Caco-2 (cell line): ENCODE measurements at regions not wholly inside any gene's neighbourhood (a gene's known extent, or its start where the extent isn't known, plus 50 kb on each side); places are given as distances from the start of the nearest gene placed in this dataset.

Experiments used
- BruUV-seq: library from RNA; stranded (reverse); fragments of 400-500 nt; replicated peaks from 2 replicates; lab custom pipeline; 2021; lab: Mats Ljungman, UMichigan
- CTCF ChIA-PET: fragments of 300-600 bp; sonication (Branson Sonifier 250); formaldehyde crosslinking; loops from one replicate; lab custom pipeline; 2022; ENCODE audit warnings: antibody characterized with exemption; lab: Charles Lee
- POLR2A ChIA-PET: fragments of 300-600 bp; sonication (Branson Sonifier 250); formaldehyde crosslinking; loops from one replicate; lab custom pipeline; 2022; ENCODE audit warnings: antibody characterized with exemption; lab: Charles Lee
- DNase-seq, 2 experiments: peaks; one replicate each; pipeline versions ENCODE4 v3.0.0 to v3.0.0-alpha.2; 2020 to 2022
- H3K27me3 ChIP-seq: replicated peaks from 2 replicates; pipeline ENCODE4 v1.6.0; 2011; ENCODE audit warnings: low read length; ENCODE audit not compliant: control insufficient read depth, insufficient read depth
- H3K36me3 ChIP-seq: 2 replicates; pipeline ENCODE4 v1.5.1; 2011; ENCODE audit warnings: low read length; ENCODE audit not compliant: control insufficient read depth, insufficient read depth
- H3K4me1 ChIP-seq: fragments of 250-450 bp; sonication (Bioruptor Pico); 2 replicates; pipeline ENCODE4 v1.5.1; 2020; ENCODE audit warnings: mild to moderate bottlenecking
- H3K4me3 ChIP-seq: 2 replicates; pipeline ENCODE4 v1.5.1; 2011; ENCODE audit warnings: low read depth, mild to moderate bottlenecking, control low read depth, low read length
- H3K9me3 ChIP-seq: fragments of 250-450 bp; sonication (Bioruptor Pico); 2 replicates; pipeline ENCODE4 v1.5.1; 2020; ENCODE audit warnings: mild to moderate bottlenecking, moderate library complexity
- H3K27ac Mint-ChIP-seq: one replicate; pipeline ENCODE4 v1.8.0; 2022; ENCODE audit warnings: mixed read lengths; ENCODE audit not compliant: unreplicated experiment
- H3K27me3 Mint-ChIP-seq: one replicate; pipeline ENCODE4 v1.8.0; 2022; ENCODE audit warnings: mixed read lengths; ENCODE audit not compliant: insufficient read depth, unreplicated experiment
- H3K36me3 Mint-ChIP-seq: one replicate; pipeline ENCODE4 v1.8.0; 2022; ENCODE audit warnings: mild to moderate bottlenecking, mixed read lengths; ENCODE audit not compliant: insufficient read depth, unreplicated experiment
- H3K4me1 Mint-ChIP-seq: one replicate; pipeline ENCODE4 v1.8.0; 2022; ENCODE audit warnings: low read depth, mixed read lengths; ENCODE audit not compliant: unreplicated experiment
- H3K4me3 Mint-ChIP-seq: one replicate; pipeline ENCODE4 v1.8.0; 2022; ENCODE audit warnings: mild to moderate bottlenecking, moderate library complexity, mixed read lengths; ENCODE audit not compliant: unreplicated experiment
- H3K9me3 Mint-ChIP-seq: one replicate; pipeline ENCODE4 v1.8.0; 2022; ENCODE audit warnings: mixed read lengths; ENCODE audit not compliant: unreplicated experiment
- intact Hi-C: fragments of 100-400 bp; cut with micrococcal nuclease; formaldehyde crosslinking; loops from one replicate; pipeline ENCODE4 v1.10.0; 2022; ENCODE audit not compliant: unreplicated experiment
- TF ChIP-seq, protein P1 (sequence below), 2 experiments: fragments of 200-600 bp in 1 of 2; IDR thresholded peaks; 1 replicate in 1 of 2; 2 replicates in 1 of 2; pipeline versions ENCODE4 v1.5.1 to v1.8.0; 2011 to 2022; ENCODE audit warnings: antibody characterized with exemption in 1 of 2, control low read depth in 1 of 2, inconsistent platforms in 1 of 2, low read depth in 1 of 2, low read length in 1 of 2, mild to moderate bottlenecking in 1 of 2, moderate library complexity in 1 of 2; ENCODE audit not compliant: insufficient read depth in 1 of 2, severe bottlenecking in 1 of 2, unreplicated experiment in 1 of 2

DNA sequence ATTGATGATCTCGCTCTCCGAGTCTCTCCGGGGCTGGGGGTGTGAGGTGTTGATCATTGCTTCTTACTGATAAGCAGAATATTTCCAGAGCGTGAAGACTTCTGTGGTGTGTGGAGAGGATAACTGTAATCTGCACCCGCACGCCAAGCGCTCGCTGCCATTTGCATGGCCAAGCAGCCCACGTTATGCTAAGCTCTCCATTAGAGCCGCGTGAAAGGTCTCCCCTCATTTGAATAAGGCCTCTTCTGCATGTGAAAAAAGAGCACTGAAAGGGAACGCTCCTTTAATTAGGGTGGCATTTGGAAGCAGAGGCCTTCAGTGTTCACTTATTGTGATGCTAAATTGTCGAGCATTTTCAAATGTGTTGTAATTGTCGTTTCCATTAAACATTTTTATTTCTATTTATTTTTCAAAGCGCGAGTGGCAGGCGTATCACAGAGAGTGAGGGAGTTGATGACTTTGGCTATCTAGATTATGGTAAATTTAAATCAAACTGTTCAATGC is 163.6 kb upstream of the IRX2 start:
- H3K9me3 Mint-ChIP-seq, result no peaks in the 10 kb centered on the region
- Histone ChIP-seq H3K27me3 (no peaks in the 10 kb centered on the region), H3K9me3 (peaks cover 5% of the 10 kb centered on the region; the same call in 1 of the 2 replicates), H3K4me1 (no peaks in the 10 kb centered on the region), H3K36me3 (no peaks in the 10 kb centered on the region), H3K4me3 (no peak overlapping the region)
- intact Hi-C loops, result no loop called here
- no peaks in the 10 kb centered on the region for H3K36me3 Mint-ChIP-seq
- BruUV-seq, result no TSS peak
- no peaks in the 10 kb centered on the region for H3K4me1 Mint-ChIP-seq
- ChIA-PET POLR2A (no interaction called here), CTCF (no interaction called here)
- H3K27me3 Mint-ChIP-seq, result peaks cover 10% of the 10 kb centered on the region
- DNase-seq, result no peak
- H3K27ac Mint-ChIP-seq, result no peak overlapping the region
- H3K4me3 Mint-ChIP-seq, result no peak overlapping the region
- TF ChIP-seq, protein P1, sequence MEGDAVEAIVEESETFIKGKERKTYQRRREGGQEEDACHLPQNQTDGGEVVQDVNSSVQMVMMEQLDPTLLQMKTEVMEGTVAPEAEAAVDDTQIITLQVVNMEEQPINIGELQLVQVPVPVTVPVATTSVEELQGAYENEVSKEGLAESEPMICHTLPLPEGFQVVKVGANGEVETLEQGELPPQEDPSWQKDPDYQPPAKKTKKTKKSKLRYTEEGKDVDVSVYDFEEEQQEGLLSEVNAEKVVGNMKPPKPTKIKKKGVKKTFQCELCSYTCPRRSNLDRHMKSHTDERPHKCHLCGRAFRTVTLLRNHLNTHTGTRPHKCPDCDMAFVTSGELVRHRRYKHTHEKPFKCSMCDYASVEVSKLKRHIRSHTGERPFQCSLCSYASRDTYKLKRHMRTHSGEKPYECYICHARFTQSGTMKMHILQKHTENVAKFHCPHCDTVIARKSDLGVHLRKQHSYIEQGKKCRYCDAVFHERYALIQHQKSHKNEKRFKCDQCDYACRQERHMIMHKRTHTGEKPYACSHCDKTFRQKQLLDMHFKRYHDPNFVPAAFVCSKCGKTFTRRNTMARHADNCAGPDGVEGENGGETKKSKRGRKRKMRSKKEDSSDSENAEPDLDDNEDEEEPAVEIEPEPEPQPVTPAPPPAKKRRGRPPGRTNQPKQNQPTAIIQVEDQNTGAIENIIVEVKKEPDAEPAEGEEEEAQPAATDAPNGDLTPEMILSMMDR (IDR thresholded peaks at IDR 0.05; ENCODE audit: insufficient read depth in 1 of 2, low read depth in 1 of 2, low read length in 1 of 2, severe bottlenecking in 1 of 2, unreplicated experiment in 1 of 2), result no peak

DNA sequence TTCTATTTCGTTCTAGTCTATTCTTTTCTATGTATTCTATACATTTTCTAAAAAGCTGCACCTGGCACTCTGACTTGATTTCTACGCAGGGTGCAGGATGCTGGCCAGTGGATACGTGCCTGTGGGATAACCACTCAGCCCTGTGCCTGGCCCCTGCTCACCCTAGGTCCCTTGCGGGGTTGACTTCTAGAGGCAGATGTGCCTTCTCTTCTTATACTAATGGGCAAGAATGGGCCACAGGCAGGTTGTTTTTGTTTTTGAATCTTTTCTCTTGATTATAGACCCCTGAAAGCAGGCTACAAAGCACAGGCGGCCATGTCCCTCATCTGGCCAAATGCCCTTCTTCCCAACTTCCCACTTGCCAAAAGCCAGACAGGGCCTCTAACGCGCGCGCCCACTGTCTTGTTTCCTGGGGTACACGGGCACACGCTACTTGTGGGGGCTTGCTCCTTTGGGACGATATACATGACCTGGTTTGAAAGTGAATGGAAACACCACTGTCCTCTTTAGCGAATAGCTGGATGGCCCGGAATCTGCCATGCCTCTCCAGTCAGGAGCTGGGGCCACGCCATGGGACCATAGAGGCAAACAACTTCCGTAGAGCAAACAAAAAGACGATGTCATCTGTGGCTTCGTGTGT is 162.7 kb upstream of the IRX2 start:
- POLR2A ChIA-PET, result no interaction called here
- Mint-ChIP-seq H3K9me3 (no peaks in the 10 kb centered on the region), H3K4me3 (no peak overlapping the region), H3K36me3 (no peaks in the 10 kb centered on the region), H3K27me3 (peaks cover 13% of the 10 kb centered on the region), H3K27ac (no peak overlapping the region), H3K4me1 (no peaks in the 10 kb centered on the region)
- Histone ChIP-seq H3K27me3 (no peaks in the 10 kb centered on the region), H3K36me3 (no peaks in the 10 kb centered on the region), H3K4me3 (no peak overlapping the region), H3K9me3 (peaks cover 5% of the 10 kb centered on the region; the same call in 1 of the 2 replicates), H3K4me1 (no peaks in the 10 kb centered on the region)
- intact Hi-C loops, result no loop called here
- BruUV-seq, result no TSS peak
- CTCF ChIA-PET, result no interaction called here
- TF ChIP-seq, protein P1 (IDR thresholded peaks at IDR 0.05; ENCODE audit: insufficient read depth in 1 of 2, low read depth in 1 of 2, low read length in 1 of 2, severe bottlenecking in 1 of 2, unreplicated experiment in 1 of 2), result no peak
- DNase-seq, result no peak

DNA sequence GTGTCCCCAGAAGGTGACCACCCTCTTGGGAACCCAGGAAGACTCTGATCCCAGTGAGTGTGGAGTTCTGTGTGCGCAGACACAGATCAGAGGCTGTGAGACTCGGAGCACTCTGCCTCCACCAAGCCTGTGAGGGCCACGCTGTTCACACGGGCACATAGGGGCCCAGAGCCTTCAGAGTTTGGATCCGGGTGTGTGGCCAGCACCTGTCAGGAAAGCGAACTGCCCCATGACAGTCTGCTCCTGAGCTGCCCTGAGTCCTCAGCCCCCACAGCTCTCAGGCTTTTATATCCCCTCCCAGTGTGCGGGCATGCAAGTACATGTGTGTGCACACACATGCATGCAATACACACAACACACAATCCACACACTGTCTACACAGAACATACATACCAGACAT is 161.8 kb upstream of the IRX2 start:
- H3K27me3 Mint-ChIP-seq, result peaks cover 16% of the 10 kb centered on the region
- TF ChIP-seq, protein P1 (IDR thresholded peaks at IDR 0.05; ENCODE audit: insufficient read depth in 1 of 2, low read depth in 1 of 2, low read length in 1 of 2, severe bottlenecking in 1 of 2, unreplicated experiment in 1 of 2), result no peak
- BruUV-seq, result no TSS peak
- H3K4me1 Mint-ChIP-seq, result no peaks in the 10 kb centered on the region
- Histone ChIP-seq H3K9me3 (peaks cover 5% of the 10 kb centered on the region; the same call in 1 of the 2 replicates), H3K36me3 (no peaks in the 10 kb centered on the region), H3K27me3 (no peaks in the 10 kb centered on the region), H3K4me3 (no peak overlapping the region), H3K4me1 (no peaks in the 10 kb centered on the region)
- H3K27ac Mint-ChIP-seq, result no peak overlapping the region
- H3K4me3 Mint-ChIP-seq, result no peak overlapping the region
- H3K9me3 Mint-ChIP-seq, result no peaks in the 10 kb centered on the region
- ChIA-PET CTCF (no interaction called here), POLR2A (no interaction called here)
- H3K36me3 Mint-ChIP-seq, result no peaks in the 10 kb centered on the region
- no peak for DNase-seq
- intact Hi-C loops, result no loop called here
